SK-N-SH treated with all-trans-retinoic acid at 6 μM for 48 hours (cell line): ENCODE measurements at regions not wholly inside any gene's neighbourhood (a gene's known extent, or its start where the extent isn't known, plus 50 kb on each side); places are given as distances from the start of the nearest gene placed in this dataset.

Source experiments
- ATAC-seq: fragments of 200-7000 bp; cut with Tn5 transposase; 3 replicates; pipeline ENCODE4 v1.9.1; 2020; ENCODE audit warnings: mild to moderate bottlenecking, moderate library complexity
- ARNTL ChIP-seq: fragments of 450-650 bp; formaldehyde crosslinking; IDR thresholded peaks from 2 replicates; pipeline ENCODE4 v1.5.0; 2020; ENCODE audit warnings: low read depth, mild to moderate bottlenecking, moderate library complexity, borderline replicate concordance
- BACH2 ChIP-seq: fragments of 250-450 bp; sonication (Bioruptor Pico); IDR thresholded peaks from 2 replicates; pipeline ENCODE4 v1.9.0; 2021; ENCODE audit warnings: mild to moderate bottlenecking, borderline replicate concordance
- CSDC2 ChIP-seq: fragments of 250-450 bp; sonication (Bioruptor Pico); IDR thresholded peaks from 2 replicates; pipeline ENCODE4 v1.5.0; 2020; ENCODE audit warnings: mild to moderate bottlenecking, moderate library complexity
- CSRNP3 ChIP-seq: fragments of 250-450 bp; sonication (Bioruptor Pico); IDR thresholded peaks from 2 replicates; pipeline ENCODE4 v1.5.1; 2021; ENCODE audit warnings: mild to moderate bottlenecking, moderate library complexity
- ESRRG ChIP-seq: fragments of 250-450 bp; sonication (Bioruptor Pico); IDR thresholded peaks from 2 replicates; pipeline ENCODE4 v1.6.1; 2021; ENCODE audit warnings: mild to moderate bottlenecking
- GLIS3 ChIP-seq: fragments of 250-450 bp; sonication (Bioruptor Pico); IDR thresholded peaks from 2 replicates; pipeline ENCODE4 v1.5.0; 2020; ENCODE audit warnings: mild to moderate bottlenecking, moderate library complexity
- ISL1 ChIP-seq: fragments of 250-450 bp; sonication (Bioruptor Pico); IDR thresholded peaks from 2 replicates; pipeline ENCODE4 v2.1.2; 2022; ENCODE audit warnings: mild to moderate bottlenecking, moderate library complexity
- OSR1 ChIP-seq: fragments of 250-450 bp; sonication (Bioruptor Pico); IDR thresholded peaks from 2 replicates; pipeline ENCODE4 v1.8.0; 2022; ENCODE audit warnings: moderate library complexity, mild to moderate bottlenecking, inconsistent platforms
- POU6F1 ChIP-seq: fragments of 250-450 bp; sonication (Bioruptor Pico); IDR thresholded peaks from 2 replicates; pipeline ENCODE4 v1.8.0; 2021; ENCODE audit warnings: low read depth, mild to moderate bottlenecking, moderate library complexity, borderline replicate concordance
- PPARA ChIP-seq: fragments of 250-450 bp; sonication (Bioruptor Pico); IDR thresholded peaks from 2 replicates; pipeline ENCODE4 v1.5.0; 2020; ENCODE audit warnings: mild to moderate bottlenecking, borderline replicate concordance
- RARB ChIP-seq: fragments of 250-450 bp; sonication (Bioruptor Pico); IDR thresholded peaks from 2 replicates; pipeline ENCODE4 v1.8.0; 2021; ENCODE audit warnings: mild to moderate bottlenecking, moderate library complexity
- SNAI2 ChIP-seq: fragments of 250-450 bp; sonication (Bioruptor Pico); IDR thresholded peaks from 2 replicates; pipeline ENCODE4 v1.5.0; 2020; ENCODE audit warnings: mild to moderate bottlenecking, moderate library complexity
- TCF4 ChIP-seq: fragments of 250-450 bp; sonication (Bioruptor Pico); IDR thresholded peaks from 2 replicates; pipeline ENCODE4 v1.8.0; 2021; ENCODE audit warnings: mild to moderate bottlenecking, moderate library complexity, borderline replicate concordance
- TOX ChIP-seq: fragments of 250-450 bp; sonication (Bioruptor Pico); IDR thresholded peaks from 2 replicates; pipeline ENCODE4 v1.8.0; 2021; ENCODE audit warnings: mild to moderate bottlenecking, moderate library complexity, borderline replicate concordance
- ZC3H10 ChIP-seq: fragments of 250-450 bp; sonication (Bioruptor Pico); IDR thresholded peaks from 2 replicates; pipeline ENCODE4 v1.5.1; 2021; ENCODE audit warnings: mild to moderate bottlenecking, moderate library complexity
- ZFP3 ChIP-seq: fragments of 250-450 bp; sonication (Bioruptor Pico); IDR thresholded peaks from 2 replicates; pipeline ENCODE4 v1.5.0; 2020; ENCODE audit warnings: mild to moderate bottlenecking, moderate library complexity
- ZFP30 ChIP-seq: fragments of 450-650 bp; formaldehyde crosslinking; IDR thresholded peaks from 2 replicates; pipeline ENCODE4 v1.5.0; 2022; ENCODE audit warnings: mild to moderate bottlenecking, moderate library complexity
- ZNF565 ChIP-seq: fragments of 450-650 bp; formaldehyde crosslinking; conservative IDR thresholded peaks from 2 replicates; pipeline ENCODE4 v1.5.0; 2020; ENCODE audit warnings: low read depth, mild to moderate bottlenecking, moderate library complexity
- ZNF8 ChIP-seq: fragments of 450-650 bp; formaldehyde crosslinking; IDR thresholded peaks from 2 replicates; pipeline ENCODE4 v1.5.0; 2020; ENCODE audit warnings: mild to moderate bottlenecking, moderate library complexity
- TF ChIP-seq, protein P1 (sequence below): fragments of 250-450 bp; sonication (Bioruptor Pico); IDR thresholded peaks from 2 replicates; pipeline ENCODE4 v1.8.0; 2020; ENCODE audit warnings: mild to moderate bottlenecking, moderate library complexity, borderline replicate concordance
- TF ChIP-seq, protein P2 (sequence below): fragments of 250-450 bp; sonication (Bioruptor Pico); IDR thresholded peaks from 2 replicates; pipeline ENCODE4 v1.5.1; 2020; ENCODE audit warnings: low read depth, mild to moderate bottlenecking, moderate library complexity
- TF ChIP-seq, protein P3 (sequence below): fragments of 250-450 bp; sonication (Bioruptor Pico); IDR thresholded peaks from 2 replicates; pipeline ENCODE4 v1.5.0; 2020; ENCODE audit warnings: mild to moderate bottlenecking, moderate library complexity

DNA sequence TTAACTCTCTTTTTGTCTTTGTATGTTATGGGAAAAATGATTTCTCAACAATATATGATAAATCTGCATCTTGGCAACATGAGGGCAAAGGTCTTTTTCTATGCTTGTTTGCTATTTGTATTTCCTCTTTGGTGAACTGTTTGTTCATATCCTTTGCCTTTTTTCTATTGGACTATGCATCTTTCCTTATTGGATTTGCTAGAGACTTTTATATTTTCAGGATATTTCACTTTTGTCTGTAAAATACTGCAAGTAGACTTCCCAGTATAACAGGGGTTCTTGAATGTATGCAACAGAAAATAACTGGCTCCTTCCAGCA is 69.4 kb upstream of the SSBP2 start:
- no peak for TF ChIP-seq OSR1 (CRISPR knock-in tag)
- TF ChIP-seq TCF4 (CRISPR knock-in tag), result no peak
- TF ChIP-seq SNAI2 (CRISPR knock-in tag), result no peak
- TF ChIP-seq ARNTL (CRISPR knock-in tag), result no peak
- no peak for TF ChIP-seq ZC3H10 (CRISPR knock-in tag)
- TF ChIP-seq RARB (CRISPR knock-in tag), result no peak
- TF ChIP-seq ZNF565 (CRISPR knock-in tag), result no peak
- TF ChIP-seq, protein P1, sequence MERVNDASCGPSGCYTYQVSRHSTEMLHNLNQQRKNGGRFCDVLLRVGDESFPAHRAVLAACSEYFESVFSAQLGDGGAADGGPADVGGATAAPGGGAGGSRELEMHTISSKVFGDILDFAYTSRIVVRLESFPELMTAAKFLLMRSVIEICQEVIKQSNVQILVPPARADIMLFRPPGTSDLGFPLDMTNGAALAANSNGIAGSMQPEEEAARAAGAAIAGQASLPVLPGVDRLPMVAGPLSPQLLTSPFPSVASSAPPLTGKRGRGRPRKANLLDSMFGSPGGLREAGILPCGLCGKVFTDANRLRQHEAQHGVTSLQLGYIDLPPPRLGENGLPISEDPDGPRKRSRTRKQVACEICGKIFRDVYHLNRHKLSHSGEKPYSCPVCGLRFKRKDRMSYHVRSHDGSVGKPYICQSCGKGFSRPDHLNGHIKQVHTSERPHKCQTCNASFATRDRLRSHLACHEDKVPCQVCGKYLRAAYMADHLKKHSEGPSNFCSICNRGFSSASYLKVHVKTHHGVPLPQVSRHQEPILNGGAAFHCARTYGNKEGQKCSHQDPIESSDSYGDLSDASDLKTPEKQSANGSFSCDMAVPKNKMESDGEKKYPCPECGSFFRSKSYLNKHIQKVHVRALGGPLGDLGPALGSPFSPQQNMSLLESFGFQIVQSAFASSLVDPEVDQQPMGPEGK (CRISPR knock-in tag), result no peak
- TF ChIP-seq ZFP3, result no peak
- TF ChIP-seq, protein P2, sequence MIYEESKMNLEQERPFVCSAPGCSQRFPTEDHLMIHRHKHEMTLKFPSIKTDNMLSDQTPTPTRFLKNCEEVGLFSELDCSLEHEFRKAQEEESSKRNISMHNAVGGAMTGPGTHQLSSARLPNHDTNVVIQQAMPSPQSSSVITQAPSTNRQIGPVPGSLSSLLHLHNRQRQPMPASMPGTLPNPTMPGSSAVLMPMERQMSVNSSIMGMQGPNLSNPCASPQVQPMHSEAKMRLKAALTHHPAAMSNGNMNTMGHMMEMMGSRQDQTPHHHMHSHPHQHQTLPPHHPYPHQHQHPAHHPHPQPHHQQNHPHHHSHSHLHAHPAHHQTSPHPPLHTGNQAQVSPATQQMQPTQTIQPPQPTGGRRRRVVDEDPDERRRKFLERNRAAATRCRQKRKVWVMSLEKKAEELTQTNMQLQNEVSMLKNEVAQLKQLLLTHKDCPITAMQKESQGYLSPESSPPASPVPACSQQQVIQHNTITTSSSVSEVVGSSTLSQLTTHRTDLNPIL (CRISPR knock-in tag), result no peak
- TF ChIP-seq ISL1, result no peak
- no peak for TF ChIP-seq CSDC2 (CRISPR knock-in tag)
- TF ChIP-seq POU6F1 (CRISPR knock-in tag), result no peak
- TF ChIP-seq GLIS3 (CRISPR knock-in tag), result no peak
- no peak for TF ChIP-seq ZNF8 (CRISPR knock-in tag)
- TF ChIP-seq TOX (CRISPR knock-in tag), result no peak
- no peak for TF ChIP-seq PPARA (CRISPR knock-in tag)
- ATAC-seq, result no peak

GRCh38 chr5:81819556-81820317 is 68.8 kb upstream of the SSBP2 start:
- TF ChIP-seq ZNF565 (CRISPR knock-in tag), result no peak
- no peak for TF ChIP-seq RARB (CRISPR knock-in tag)
- TF ChIP-seq OSR1 (CRISPR knock-in tag), result no peak
- TF ChIP-seq ESRRG (CRISPR knock-in tag), result no peak
- TF ChIP-seq ZFP30, result no peak
- TF ChIP-seq, all 23 proteins: peak for 0
- ATAC-seq, result peak; percentile 85

DNA sequence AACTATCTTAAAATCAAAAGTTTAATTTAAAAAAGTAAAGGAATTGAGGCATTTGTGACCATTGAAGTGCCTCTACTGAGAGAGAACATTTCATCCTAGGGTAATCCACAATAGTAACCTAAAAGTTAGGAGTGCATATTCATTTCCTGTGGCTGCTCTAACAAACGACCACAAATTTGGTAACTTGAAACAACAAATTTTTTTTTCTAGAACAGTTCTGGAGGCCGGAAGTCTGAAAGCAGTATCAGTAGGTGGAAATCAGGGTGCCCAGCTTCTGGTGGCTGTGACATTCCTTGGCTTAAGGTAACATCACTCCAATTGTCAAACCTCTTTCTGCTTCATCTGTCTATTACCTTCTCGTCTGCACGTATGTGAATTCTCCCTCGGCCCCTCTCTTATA is 67.1 kb upstream of the SSBP2 start:
- TF ChIP-seq ISL1, result no peak
- TF ChIP-seq GLIS3 (CRISPR knock-in tag), result no peak
- TF ChIP-seq ZC3H10 (CRISPR knock-in tag), result no peak
- TF ChIP-seq, protein P3, sequence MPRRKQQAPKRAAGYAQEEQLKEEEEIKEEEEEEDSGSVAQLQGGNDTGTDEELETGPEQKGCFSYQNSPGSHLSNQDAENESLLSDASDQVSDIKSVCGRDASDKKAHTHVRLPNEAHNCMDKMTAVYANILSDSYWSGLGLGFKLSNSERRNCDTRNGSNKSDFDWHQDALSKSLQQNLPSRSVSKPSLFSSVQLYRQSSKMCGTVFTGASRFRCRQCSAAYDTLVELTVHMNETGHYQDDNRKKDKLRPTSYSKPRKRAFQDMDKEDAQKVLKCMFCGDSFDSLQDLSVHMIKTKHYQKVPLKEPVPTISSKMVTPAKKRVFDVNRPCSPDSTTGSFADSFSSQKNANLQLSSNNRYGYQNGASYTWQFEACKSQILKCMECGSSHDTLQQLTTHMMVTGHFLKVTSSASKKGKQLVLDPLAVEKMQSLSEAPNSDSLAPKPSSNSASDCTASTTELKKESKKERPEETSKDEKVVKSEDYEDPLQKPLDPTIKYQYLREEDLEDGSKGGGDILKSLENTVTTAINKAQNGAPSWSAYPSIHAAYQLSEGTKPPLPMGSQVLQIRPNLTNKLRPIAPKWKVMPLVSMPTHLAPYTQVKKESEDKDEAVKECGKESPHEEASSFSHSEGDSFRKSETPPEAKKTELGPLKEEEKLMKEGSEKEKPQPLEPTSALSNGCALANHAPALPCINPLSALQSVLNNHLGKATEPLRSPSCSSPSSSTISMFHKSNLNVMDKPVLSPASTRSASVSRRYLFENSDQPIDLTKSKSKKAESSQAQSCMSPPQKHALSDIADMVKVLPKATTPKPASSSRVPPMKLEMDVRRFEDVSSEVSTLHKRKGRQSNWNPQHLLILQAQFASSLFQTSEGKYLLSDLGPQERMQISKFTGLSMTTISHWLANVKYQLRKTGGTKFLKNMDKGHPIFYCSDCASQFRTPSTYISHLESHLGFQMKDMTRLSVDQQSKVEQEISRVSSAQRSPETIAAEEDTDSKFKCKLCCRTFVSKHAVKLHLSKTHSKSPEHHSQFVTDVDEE (CRISPR knock-in tag), result no peak
- no peak for TF ChIP-seq SNAI2 (CRISPR knock-in tag)
- TF ChIP-seq RARB (CRISPR knock-in tag), result no peak
- TF ChIP-seq, protein P1 (CRISPR knock-in tag), result no peak
- no peak for TF ChIP-seq ARNTL (CRISPR knock-in tag)
- no peak for TF ChIP-seq ZFP30
- TF ChIP-seq ZNF565 (CRISPR knock-in tag), result no peak
- no peak for TF ChIP-seq BACH2 (CRISPR knock-in tag)
- TF ChIP-seq OSR1 (CRISPR knock-in tag), result no peak
- no peak for TF ChIP-seq CSRNP3 (CRISPR knock-in tag)

More for the DNA sequence above, 67.1 kb upstream of the SSBP2 start:
- ATAC-seq, result no peak
